IPS DF 4.7 (cell line): ENCODE measurements at regions not wholly inside any gene's neighbourhood (a gene's known extent, or its start where the extent isn't known, plus 50 kb on each side); places are given as distances from the start of the nearest gene placed in this dataset.
"Not testable (repeated sequence)": the region's sequence is repeated elsewhere in the genome, so short reads cannot be mapped to it uniquely, and the experiment has no call there.

ENCODE experiments used
- DNase-seq: peaks from one replicate; pipeline ENCODE4 v3.0.0-alpha.2; 2013; ENCODE audit warnings: low spot score; ENCODE audit errors: extremely low read depth

DNA sequence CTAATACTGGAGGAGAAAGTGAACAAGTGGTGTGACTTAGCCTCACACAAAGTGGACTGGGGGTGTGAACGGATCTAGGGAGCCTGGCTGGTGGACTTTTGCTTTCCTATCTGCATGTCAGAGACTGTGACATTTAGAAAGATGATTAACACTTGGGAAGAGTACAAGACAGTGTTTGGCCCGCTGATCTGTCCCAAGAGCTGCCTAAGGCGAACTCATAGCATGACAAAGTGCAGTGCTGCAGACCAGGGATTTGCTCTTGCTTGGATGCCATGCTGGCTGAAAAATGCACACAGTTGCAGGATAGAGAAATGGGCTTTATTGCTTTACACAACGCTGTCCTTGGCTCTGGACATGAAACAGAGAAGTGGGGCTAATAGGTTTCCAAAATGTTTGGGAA lies 386.0 kb upstream of the MAN1A1 start:
- no peak for DNase-seq

DNA sequence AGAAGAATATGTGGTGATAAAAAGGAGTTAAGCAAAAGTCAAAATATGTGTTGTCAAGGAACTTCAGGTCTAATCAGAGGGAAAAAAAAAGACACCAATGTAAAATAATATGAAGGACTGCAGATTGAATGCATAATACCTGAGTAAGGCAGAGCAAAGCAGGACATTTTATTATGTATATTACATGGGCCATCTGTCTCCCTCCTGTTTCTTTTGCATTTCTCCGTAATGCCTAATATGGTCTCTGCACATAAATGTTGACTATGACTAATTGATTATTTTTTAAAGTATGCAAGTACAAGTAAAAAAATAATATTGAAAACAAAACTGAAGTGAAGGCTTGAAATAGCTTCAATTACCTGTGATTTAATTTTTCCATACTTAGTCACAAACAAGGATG lies 384.7 kb upstream of the MAN1A1 start:
- DNase-seq = no peak

DNA sequence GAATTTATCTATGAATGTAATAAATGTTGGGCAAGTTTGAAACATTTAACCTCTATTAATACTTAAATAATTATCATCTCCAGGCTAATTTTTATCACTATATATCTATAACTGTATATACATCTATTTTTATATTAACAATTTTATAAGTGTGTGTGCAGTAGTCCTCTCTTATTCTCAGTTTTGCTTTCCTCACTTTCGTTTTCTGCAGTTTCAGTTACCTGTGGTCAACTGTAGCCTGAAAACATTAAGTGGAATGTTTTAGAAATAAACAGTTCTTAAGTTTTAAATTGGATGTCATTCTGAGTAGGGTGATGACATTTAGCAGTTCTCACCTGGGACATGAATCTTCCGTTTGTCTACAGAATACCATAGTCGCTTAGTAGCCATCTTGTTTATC lies 379.4 kb upstream of the MAN1A1 start:
- DNase-seq = no peak

DNA sequence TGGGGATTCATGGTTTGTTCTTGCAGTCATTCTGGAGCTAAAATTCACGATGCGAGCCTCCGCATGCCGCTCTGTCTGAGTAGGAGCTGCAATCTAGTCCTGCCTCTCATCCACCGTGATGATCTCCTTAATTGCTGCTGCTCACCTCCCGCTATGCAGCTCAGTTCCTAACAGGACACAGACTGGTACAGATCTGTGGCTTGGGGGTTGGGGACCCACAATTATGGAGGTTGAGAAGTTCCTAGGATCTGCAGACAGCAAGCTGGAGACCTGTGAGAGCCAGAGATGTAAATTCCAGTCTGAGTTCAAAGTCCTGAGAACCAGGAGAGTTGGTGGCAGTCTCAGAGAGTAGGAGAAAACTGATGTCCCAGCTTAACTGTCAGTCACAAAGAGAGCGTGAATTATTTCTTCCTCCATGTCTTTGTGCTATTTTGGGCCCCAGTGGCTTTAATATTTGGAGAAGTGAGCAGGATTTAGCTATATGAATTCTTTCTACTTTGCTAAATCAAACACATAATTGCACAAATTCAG lies 378.7 kb upstream of the MAN1A1 start:
- DNase-seq = no peak

DNA sequence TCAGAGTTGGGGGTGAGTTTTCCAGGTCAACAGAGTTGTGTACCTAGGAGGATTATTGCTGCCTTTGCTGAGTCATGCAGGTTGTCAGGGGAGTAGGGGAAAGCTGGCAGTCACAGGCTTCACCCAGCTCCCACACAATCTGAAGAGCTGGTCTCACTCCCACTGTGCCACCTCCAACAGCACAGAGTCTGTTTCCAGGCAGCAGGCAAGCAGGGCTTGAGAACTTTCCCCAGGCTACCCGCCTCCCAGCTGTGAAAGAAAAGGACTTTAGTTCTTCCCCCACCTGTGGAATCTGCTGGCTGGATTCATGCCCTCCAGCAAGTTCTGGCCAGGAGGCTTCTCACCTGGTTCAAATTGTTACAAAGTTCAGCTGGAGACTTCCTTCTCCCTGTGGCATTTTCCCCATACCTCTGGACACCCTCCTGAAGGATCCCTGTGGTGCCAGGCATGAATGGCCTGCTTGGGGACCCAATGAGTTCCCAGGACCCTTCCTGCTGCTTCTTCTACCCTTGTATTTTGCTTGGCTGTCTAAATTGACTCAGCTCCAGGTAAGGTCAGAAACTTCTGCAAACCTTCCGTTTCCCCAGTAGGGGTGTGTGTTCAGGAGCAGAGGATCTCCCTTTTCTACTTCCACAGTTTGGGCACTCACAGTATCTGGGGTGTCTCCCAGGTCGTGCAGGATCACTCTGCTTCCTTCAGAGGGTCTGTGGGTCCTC lies 378.1 kb upstream of the MAN1A1 start:
- no peak for DNase-seq

DNA sequence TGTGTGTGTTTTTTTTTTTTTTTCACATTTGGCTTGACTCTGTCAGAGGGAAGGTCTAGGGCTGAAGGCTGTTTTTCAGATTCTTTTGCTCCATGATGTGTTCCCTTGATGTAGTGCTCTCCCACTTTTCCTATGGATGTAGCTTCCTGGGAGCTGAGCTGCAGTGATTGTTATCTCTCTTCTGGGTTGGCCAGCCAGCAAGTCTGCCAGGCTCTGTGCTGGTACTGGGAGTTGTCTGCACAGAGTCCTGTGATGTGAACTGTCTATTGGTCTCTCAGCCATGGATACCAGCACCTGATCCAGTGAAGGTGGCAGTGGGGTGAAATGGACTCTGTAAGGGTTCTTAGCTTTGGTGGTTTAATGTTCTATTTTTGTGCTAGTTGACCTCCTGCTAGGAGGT lies 377.4 kb upstream of the MAN1A1 start:
- DNase-seq = not testable (repeated sequence)

DNA sequence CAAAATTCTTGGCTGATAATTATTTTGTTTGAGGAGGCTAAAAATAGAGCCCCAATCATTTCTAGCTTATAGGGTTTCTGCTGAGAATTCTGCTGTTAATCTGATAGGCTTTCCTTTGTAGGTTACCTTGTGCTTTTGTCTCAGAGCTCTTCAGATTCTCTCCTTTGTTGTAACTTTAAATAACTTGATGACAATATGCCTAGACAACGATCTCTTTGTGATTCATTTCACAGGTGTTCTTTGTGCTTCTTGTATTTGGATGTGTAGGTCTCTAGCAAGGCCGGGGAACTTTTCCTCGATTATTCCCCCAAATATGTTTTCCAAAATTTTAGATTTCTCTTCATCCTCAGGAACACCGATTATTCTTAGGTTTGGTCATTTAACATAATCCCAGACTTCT lies 376.5 kb upstream of the MAN1A1 start:
- no peak for DNase-seq

DNA sequence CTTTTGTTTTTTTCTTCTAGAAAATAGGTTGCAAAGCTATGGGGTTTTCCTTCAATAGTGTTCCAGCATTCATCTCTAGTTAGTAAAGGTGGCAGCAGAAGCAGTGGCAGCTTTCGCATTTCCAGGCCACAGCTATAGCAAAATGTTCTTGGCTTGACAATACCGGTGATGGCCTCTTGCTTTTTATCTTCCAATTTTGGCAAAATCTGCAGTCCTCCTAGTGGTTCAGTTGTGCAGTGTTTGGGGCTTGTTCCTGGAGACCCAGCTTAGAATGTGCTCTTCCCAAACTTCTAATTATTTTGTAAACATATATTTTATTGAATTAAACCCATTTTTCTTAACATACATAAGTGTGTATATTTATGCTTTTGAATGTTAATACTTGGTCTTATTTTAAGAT lies 370.6 kb upstream of the MAN1A1 start:
- DNase-seq = no peak

DNA sequence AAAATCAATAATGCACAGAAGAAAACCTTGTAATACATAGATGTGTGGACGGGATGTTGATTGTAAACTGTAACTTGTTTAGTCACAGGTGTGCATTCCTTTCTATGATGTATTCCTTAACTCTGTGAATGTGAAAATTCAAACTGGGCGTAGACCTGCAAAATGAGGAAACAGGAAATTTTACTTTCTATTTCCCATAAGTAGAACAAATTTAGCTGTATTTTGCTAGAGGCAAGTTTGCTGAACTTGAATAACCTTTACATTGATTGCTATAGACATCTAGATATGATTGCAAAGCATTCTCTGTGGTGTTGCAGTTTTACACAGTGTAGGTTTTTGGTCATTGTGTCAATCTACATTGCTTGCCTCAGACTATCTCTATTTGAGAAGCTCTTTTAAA lies 368.4 kb upstream of the MAN1A1 start:
- no peak for DNase-seq

DNA sequence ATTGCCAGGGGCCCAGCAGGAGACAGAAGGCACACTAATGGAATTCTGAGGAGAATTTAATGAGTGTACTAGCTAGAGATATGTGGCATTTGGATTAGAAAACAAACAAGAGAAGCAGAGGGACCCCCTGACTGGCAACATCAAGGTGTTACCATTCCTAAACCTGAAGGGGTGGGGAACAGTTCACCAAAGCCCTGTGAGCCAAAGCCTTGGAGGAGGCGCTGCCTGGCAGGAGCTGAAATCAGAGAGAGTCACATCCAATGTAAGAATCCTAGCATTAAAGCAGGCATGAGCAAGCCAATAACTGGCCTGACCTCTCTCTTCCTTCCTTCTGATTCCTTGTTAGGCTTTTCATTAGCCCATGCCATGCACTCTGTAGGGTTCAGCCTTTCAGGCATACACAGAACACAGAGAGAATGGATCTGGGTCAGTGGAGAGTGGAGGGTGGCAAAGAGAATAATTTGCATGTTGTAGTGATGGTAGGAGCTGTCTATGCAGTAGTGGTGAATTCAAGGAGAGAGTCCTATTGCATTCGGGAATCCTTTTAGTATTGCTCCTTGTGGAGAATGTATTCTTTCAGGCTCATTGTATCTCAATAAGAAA lies 367.2 kb upstream of the MAN1A1 start:
- no peak for DNase-seq

DNA sequence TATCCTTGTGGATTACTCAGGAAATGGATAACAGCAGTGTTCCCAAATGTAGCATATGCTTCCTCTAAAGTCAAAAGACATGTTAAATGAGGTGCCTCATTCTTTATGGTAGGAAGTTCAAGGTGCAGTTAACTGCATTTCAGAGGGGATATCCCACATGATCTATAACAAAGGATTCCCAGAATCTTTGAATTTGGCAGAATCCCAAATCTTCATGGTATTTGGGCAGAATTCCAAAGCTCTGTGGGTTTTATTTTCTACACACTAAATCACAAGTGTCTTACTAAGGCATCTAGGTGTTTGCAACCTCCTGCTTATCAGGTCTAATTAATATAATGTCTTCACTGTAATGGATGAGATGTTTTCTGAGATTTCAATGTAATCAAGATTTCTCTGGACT lies 364.3 kb upstream of the MAN1A1 start:
- no peak for DNase-seq

DNA sequence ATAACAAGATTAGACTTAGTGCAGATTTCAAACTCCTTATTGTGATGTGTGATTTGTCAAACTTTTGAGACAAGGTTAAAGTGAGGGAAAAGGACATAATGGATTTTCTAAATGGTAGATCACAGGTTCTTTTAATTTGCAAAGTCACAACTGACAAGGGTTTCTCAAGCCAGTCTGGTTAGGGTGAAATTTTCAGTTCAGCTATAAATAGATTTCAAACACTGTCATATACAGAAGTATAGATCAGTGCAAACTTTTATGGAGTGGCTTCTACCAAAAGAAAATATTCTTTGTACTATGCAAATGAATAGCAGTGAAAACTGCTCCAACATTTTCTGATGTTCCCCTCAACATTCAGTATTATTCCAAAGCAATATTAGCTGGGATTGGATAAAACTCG lies 337.1 kb upstream of the MAN1A1 start:
- no peak for DNase-seq

DNA sequence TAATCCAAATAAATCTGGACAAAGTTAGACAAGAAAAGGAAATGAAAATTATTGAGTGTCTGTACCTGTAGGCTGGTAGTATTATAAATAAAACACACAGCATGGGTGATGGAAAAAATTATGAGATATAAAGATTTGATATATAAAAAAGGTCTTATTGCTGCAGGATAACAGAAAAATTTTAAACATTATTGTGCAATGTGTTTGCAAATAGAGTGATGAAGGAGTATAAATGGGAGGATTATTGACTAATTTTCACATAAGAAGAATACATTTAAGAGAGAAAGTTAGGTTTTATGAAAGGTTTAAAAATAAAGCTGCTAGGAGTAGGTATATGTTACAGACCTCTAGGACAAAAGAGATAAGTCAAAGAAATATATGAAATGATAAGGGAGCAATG lies 336.7 kb upstream of the MAN1A1 start:
- no peak for DNase-seq

DNA sequence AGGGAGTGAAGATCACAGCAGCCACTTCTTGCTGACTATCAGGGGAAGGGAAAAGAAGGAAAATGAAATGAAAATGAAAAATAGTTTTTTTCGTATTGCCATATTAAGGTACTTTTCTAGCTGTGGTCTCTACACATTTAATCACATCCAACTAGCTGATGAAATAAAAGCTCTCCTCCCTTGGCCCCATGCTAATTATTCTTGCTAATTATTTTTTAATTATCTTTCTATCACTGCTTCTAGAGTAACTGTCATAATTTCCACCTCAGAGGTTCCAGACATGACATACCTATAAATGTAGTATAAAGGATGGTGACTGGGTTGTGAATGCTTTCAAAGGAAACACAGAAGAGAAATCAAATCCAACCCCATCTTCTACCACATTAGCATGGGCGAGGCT lies 334.1 kb upstream of the MAN1A1 start:
- no peak for DNase-seq

DNA sequence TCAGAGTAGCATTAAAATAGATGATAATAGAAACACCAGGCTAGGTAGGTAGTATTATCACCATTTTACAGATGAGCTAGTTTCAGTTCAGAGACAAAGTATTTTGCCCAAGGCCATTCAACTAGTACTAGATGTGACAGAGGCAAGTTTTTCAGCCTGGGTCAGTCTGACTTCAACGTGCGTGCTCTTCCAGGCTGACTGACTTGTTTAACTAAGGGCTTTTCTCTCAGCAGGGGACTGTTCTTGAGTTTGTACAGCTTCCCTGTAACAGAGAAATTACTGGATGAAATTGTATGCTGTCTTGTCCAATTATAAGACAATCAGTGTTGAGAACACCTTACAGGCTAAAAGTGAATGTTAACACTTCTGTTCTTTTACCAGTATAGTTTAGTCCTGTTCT lies 333.5 kb upstream of the MAN1A1 start:
- no peak for DNase-seq

DNA sequence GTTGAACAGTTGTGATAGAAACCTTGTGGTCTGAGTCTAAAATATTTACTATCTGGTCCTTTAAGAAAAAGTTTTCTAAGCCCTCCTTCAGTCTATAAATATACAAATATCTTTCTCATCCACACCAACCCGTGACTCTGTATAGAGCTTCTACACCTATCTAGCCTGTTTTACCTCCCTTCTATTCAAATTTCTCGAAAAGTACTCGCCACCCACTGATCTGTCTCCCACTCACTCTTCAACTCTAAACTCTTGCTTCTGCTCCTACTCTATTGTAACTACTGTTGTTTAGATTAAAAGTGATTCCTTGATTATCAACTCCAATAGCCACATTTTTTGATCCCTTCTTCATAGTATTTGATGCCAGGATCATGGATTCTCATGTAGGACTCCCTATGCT lies 329.4 kb upstream of the MAN1A1 start:
- no peak for DNase-seq

DNA sequence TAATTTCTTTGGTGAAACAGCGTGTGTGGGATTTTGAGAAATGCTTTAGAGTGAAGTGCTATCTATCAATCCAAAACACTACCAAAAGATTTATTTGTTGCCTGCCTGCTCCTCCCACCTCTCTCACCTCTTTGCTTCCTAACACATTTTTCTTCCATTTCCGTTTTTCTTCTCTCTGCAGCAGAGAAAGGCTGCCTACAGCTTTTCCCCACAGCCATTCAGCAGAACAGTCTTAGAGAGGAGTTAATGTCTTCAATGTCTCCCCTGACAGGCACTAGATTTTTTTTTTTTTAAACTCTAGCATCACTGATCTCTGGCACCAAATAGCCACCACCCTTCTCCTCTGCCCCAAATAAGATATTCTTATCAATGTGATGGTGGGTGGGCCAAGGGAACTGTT lies 327.8 kb upstream of the MAN1A1 start:
- no peak for DNase-seq

DNA sequence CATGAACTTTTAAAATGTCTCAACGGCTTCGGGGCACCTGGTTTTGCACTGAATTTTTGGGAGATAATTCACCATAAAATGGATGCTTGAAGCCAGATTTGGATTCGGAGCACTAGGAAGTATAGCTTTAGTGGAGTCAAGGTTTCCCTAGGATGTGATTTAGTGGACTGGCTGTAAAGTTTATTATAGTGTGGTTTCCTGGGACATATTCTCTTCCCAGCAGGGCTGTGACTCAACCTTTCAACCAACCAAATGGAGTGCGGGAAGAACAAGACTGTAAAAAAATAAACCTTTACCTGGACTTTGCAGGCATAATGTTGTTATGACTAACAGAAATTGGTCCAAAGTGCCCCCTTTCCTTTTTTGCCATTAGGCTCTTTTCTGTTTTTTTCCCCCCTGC lies 327.4 kb upstream of the MAN1A1 start:
- DNase-seq = no peak

DNA sequence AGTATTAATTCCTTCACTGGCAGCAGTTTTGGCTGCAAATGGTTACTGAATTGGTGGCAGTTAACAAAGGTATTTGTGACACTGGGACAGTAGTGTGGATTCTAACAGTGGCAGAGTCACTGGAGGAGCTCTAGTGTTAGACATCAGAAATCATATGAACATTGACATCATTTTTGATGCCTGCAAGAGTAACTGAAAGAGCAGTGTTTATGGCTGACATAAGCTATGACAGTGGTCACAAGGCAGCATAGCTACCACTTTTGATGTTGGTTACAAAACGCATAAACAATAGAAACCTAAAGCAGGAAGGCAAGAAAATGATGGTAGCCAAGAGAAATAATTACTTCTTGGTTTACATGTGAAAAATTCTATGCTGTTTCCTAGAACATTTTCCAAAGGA lies 326.7 kb upstream of the MAN1A1 start:
- DNase-seq = no peak

DNA sequence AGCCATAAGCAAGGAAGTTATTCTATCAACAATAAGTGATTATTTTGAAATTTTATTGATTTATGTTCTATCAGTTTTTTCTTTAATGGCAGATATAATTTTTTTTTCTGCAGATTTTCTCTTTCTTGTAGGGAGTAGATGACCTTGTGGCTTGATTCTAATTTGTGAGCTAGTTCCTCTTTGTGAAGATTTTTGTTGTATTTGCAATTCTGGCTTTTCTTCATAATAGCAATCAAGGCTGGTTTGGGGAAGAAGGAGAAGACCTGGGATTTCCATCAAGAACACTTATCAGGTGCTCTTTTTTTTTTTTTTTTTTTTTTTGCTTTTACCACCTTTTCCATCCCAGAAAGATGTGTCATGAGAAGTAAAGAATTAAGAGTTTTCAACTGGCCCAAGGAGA lies 324.2 kb upstream of the MAN1A1 start:
- DNase-seq = no peak

DNA sequence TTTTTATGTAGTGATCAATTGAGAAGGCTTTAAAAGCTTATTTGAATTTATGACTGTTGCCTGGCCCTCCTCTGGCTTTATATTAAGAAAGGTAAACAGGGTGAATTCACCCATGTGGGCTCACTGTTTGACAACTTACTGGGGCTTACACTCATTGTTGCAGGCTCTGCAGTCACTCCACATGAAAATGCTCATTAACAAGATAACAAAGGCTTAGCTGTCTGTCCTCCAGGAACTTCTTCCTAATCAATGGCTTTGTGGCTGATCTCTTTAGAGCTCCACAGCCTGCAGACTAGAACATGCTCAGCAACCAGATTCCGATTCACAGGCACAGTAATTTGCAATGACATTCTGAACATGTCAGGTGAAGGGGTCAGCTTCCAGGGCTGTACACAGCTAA lies 323.2 kb upstream of the MAN1A1 start:
- peak; percentile 2 for DNase-seq

DNA sequence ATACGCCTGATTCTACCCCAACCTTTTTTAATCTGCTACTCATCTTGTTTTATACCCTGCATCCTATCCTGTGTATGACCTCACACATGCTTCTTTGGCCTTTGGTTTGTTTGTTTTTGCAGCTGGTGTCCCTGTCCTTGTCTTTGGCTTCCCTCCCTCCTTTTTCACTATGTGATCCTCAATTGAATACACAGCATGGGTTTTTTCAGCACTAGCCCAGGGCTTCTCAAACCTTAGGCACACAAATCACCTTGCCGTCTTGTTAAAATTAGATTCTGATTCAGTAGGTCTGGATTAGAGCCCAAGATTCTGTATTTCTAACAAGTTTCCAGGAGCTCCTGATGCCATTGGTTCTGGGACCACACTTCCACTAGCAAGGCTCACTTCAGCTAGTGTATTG lies 321.5 kb upstream of the MAN1A1 start:
- peak; percentile 2 for DNase-seq

DNA sequence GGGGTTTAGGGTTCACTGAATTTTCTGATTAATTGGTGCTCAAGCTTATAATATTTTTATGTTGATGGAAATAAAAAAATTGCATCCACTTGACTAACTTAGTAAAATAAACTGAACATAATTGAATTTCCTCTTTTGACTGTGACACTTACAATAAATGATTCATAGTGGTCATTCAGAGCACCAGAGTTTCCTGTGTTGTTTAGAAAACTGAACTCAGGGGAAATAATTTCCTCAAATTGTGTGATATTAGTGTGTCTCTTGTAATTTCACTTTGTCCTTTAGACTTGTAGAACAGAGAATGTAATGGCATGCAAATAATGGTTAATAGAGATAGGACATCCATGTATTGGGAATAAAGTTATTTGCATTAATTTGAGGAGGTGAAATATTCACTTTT lies 319.7 kb upstream of the MAN1A1 start:
- no peak for DNase-seq
